ENCODE measurements at regions not wholly inside any gene's neighbourhood (a gene's known extent, or its start where the extent isn't known, plus 50 kb on each side); places are given as distances from the start of the nearest gene placed in this dataset.

- no peak for TF ChIP-seq RAD21 (IDR thresholded peaks at IDR 0.05; ENCODE audit: low read depth)
- no peak for TF ChIP-seq ZBTB7A (IDR thresholded peaks at IDR 0.05; ENCODE audit: low read depth)
- TF ChIP-seq TEAD4 (IDR thresholded peaks at IDR 0.05): no peak
- TF ChIP-seq USF1 (IDR thresholded peaks at IDR 0.05): no peak
- no peak for TF ChIP-seq EP300 (IDR thresholded peaks at IDR 0.05; ENCODE audit: borderline replicate concordance)
- no peak for TF ChIP-seq EGR1 (IDR thresholded peaks at IDR 0.05)
- TF ChIP-seq TCF12 (IDR thresholded peaks at IDR 0.05; ENCODE audit: low read depth): no peak
- no peak for TF ChIP-seq FOXM1 (IDR thresholded peaks at IDR 0.05; ENCODE audit: borderline replicate concordance, low read depth)
- TF ChIP-seq TAF1 (IDR thresholded peaks at IDR 0.05; ENCODE audit: low read depth): no peak
- no peak for TF ChIP-seq CEBPB (IDR thresholded peaks at IDR 0.05)
- no peak for TF ChIP-seq NFIC (IDR thresholded peaks at IDR 0.05)
- no peak for TF ChIP-seq YY1 (IDR thresholded peaks at IDR 0.05; ENCODE audit: low read depth)
- TF ChIP-seq REST (IDR thresholded peaks at IDR 0.05; ENCODE audit: low read depth): no peak
- TF ChIP-seq MAX (IDR thresholded peaks at IDR 0.05): no peak
- TF ChIP-seq CREB1 (IDR thresholded peaks at IDR 0.05; ENCODE audit: low read depth): no peak
Observed at GRCh38 chr15:57885435-57885834, 178.9 kb downstream of the POLR2M start.

GRCh38 chr15:57887825-57888224, 177.7 kb downstream of the ALDH1A2 start:
- TF ChIP-seq YY1 (IDR thresholded peaks at IDR 0.05; ENCODE audit: low read depth): no peak
- no peak for TF ChIP-seq TEAD4 (IDR thresholded peaks at IDR 0.05)
- TF ChIP-seq EGR1 (IDR thresholded peaks at IDR 0.05): no peak
- TF ChIP-seq NFIC (IDR thresholded peaks at IDR 0.05): no peak
- TF ChIP-seq FOXM1 (IDR thresholded peaks at IDR 0.05; ENCODE audit: borderline replicate concordance, low read depth): no peak
- no peak for TF ChIP-seq EP300 (IDR thresholded peaks at IDR 0.05; ENCODE audit: borderline replicate concordance)
- TF ChIP-seq USF1 (IDR thresholded peaks at IDR 0.05): no peak
- TF ChIP-seq RAD21 (IDR thresholded peaks at IDR 0.05; ENCODE audit: low read depth): no peak
- TF ChIP-seq MAX (IDR thresholded peaks at IDR 0.05): no peak
- no peak for TF ChIP-seq CREB1 (IDR thresholded peaks at IDR 0.05; ENCODE audit: low read depth)
- no peak for TF ChIP-seq REST (IDR thresholded peaks at IDR 0.05; ENCODE audit: low read depth)
- no peak for TF ChIP-seq ZBTB7A (IDR thresholded peaks at IDR 0.05; ENCODE audit: low read depth)
- TF ChIP-seq TAF1 (IDR thresholded peaks at IDR 0.05; ENCODE audit: low read depth): no peak
- no peak for TF ChIP-seq CEBPB (IDR thresholded peaks at IDR 0.05)
- TF ChIP-seq TCF12 (IDR thresholded peaks at IDR 0.05; ENCODE audit: low read depth): no peak

GRCh38 chr15:57890351-57890750, 175.2 kb downstream of the ALDH1A2 start:
- TF ChIP-seq CREB1 (IDR thresholded peaks at IDR 0.05; ENCODE audit: low read depth) (no peak), USF1 (IDR thresholded peaks at IDR 0.05) (no peak), CEBPB (IDR thresholded peaks at IDR 0.05) (no peak), TAF1 (IDR thresholded peaks at IDR 0.05; ENCODE audit: low read depth) (no peak), NFIC (IDR thresholded peaks at IDR 0.05) (no peak), TEAD4 (IDR thresholded peaks at IDR 0.05) (no peak), RAD21 (IDR thresholded peaks at IDR 0.05; ENCODE audit: low read depth) (no peak), EGR1 (IDR thresholded peaks at IDR 0.05) (no peak), REST (IDR thresholded peaks at IDR 0.05; ENCODE audit: low read depth) (no peak), EP300 (IDR thresholded peaks at IDR 0.05; ENCODE audit: borderline replicate concordance) (no peak), ZBTB7A (IDR thresholded peaks at IDR 0.05; ENCODE audit: low read depth) (no peak)

GRCh38 chr15:57890878-57891277, 174.6 kb downstream of the ALDH1A2 start:
- TF ChIP-seq ZBTB7A (IDR thresholded peaks at IDR 0.05; ENCODE audit: low read depth) (no peak), FOXM1 (IDR thresholded peaks at IDR 0.05; ENCODE audit: borderline replicate concordance, low read depth) (no peak), TCF12 (IDR thresholded peaks at IDR 0.05; ENCODE audit: low read depth) (no peak), MAX (IDR thresholded peaks at IDR 0.05) (no peak), EP300 (IDR thresholded peaks at IDR 0.05; ENCODE audit: borderline replicate concordance) (no peak), TAF1 (IDR thresholded peaks at IDR 0.05; ENCODE audit: low read depth) (no peak), CEBPB (IDR thresholded peaks at IDR 0.05) (no peak), YY1 (IDR thresholded peaks at IDR 0.05; ENCODE audit: low read depth) (no peak), EGR1 (IDR thresholded peaks at IDR 0.05) (no peak), RAD21 (IDR thresholded peaks at IDR 0.05; ENCODE audit: low read depth) (no peak), CREB1 (IDR thresholded peaks at IDR 0.05; ENCODE audit: low read depth) (no peak), TEAD4 (IDR thresholded peaks at IDR 0.05) (no peak), REST (IDR thresholded peaks at IDR 0.05; ENCODE audit: low read depth) (no peak), NFIC (IDR thresholded peaks at IDR 0.05) (no peak), USF1 (IDR thresholded peaks at IDR 0.05) (no peak)

Data from Ishikawa (cell line).